ENCODE measurements at regions not wholly inside any gene's neighbourhood (a gene's known extent, or its start where the extent isn't known, plus 50 kb on each side); places are given as distances from the start of the nearest gene placed in this dataset.
"Not testable (repeated sequence)": the region's sequence is repeated elsewhere in the genome, so short reads cannot be mapped to it uniquely, and the experiment has no call there.

DNA sequence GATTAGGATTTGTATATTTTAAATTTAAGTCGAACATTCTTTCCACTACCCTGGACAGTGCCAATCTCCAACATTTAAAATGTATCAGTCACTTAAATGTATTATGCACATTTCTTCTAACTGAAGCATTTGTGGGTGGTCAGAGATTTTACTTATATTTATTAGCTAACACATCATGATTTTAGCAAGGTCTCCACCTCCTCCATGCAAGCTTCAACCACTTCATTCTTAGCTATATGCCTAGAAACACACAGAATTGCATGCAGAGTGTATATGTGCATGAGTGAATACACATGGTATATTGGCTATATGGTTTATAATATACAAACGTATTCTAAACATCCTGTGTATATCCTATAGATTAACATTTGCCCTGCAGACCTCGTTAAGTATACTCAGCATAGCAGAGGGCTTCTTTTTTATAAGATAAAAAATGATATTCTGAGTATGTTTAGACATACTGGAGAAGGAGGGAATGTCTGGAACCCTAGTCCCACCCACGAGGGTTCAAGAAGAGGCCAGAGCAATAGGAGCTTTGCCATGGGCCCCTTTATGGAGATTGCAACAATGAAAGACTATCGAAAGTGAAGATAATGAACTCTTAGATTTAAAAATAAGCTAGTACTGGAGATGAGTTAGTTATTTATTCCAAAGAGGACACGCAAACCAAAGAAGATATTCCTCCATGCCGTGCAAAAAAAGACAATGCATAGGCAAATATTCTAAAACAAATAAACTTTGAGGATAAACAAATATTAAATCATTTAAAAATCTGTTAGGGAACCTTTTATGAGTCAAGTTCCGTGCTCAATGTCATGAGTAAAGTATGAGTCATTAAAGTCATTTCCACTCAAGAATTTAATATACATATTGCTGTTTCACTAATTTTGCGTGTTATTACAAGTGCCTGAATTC, 480.4 kb downstream of the SIPA1L2 start:
- H3K4me1 Mint-ChIP-seq: no peaks in the 10 kb centered on the region
- H3K4me3 Mint-ChIP-seq: no peak overlapping the region
- ATAC-seq (ENCODE audit: low read depth in 2 of 2): no peak
- no peak for DNase-seq
- H3K9me3 Mint-ChIP-seq: no peaks in the 10 kb centered on the region
- H3K36me3 Mint-ChIP-seq: no peaks in the 10 kb centered on the region
- peaks cover 0 to 5% (median 0%) of the 10 kb centered on the region in 3 donors for H3K27me3 Mint-ChIP-seq
- no peak overlapping the region for H3K27ac Mint-ChIP-seq

GRCh38 chr1:232147215-232147614, 482.7 kb downstream of the SIPA1L2 start:
- Mint-ChIP-seq H3K9me3 (no peaks in the 10 kb centered on the region), H3K4me1 (no peaks in the 10 kb centered on the region), H3K4me3 (no peak overlapping the region), H3K36me3 (no peaks in the 10 kb centered on the region), H3K27ac (no peak overlapping the region), H3K27me3 (peaks cover 0 to 5% (median 0%) of the 10 kb centered on the region in 3 donors)
- DNase-seq (no peak), ATAC-seq (ENCODE audit: low read depth in 2 of 2) (no peak)

- Mint-ChIP-seq H3K4me3 (no peak overlapping the region), H3K9me3 (no peaks in the 10 kb centered on the region), H3K4me1 (no peaks in the 10 kb centered on the region), H3K27me3 (peaks cover 0 to 5% (median 0%) of the 10 kb centered on the region in 3 donors), H3K27ac (peak overlapping the region in 1 of 6 donors; percentile 3), H3K36me3 (no peaks in the 10 kb centered on the region)
- DNase-seq (no peak), ATAC-seq (ENCODE audit: low read depth in 2 of 2) (no peak)
Observed at GRCh38 chr1:232146514-232146913, 483.4 kb downstream of the SIPA1L2 start.

DNA sequence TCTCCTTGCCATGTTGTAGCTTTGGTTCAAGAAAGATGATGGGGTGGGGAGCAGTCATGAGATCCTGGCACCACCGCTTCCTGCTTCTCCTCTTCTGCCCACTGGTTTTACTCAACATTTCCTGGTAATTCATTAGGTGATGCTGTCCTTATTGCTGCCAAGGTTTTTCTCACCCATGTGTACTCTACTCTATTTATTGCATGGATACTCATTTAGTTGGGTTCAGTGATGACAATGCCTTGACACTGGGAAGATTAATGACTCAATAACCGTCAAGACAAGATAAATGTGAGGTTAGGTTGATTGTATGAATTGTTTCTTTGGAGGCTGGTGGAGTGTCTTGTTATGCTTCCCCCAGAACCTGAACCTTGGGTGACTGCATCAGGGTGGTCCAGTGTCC, 484.2 kb downstream of the SIPA1L2 start:
- Mint-ChIP-seq H3K36me3 (peaks cover 0 to 4% of the 10 kb centered on the region in 2 donors), H3K27me3 (peaks cover 0 to 5% (median 0%) of the 10 kb centered on the region in 3 donors), H3K4me3 (no peak overlapping the region), H3K27ac (no peak overlapping the region), H3K9me3 (peaks cover 1 to 5% (median 3%) of the 10 kb centered on the region in 7 donors), H3K4me1 (no peaks in the 10 kb centered on the region)
- DNase-seq (no peak), ATAC-seq (ENCODE audit: low read depth in 2 of 2) (no peak)

DNA sequence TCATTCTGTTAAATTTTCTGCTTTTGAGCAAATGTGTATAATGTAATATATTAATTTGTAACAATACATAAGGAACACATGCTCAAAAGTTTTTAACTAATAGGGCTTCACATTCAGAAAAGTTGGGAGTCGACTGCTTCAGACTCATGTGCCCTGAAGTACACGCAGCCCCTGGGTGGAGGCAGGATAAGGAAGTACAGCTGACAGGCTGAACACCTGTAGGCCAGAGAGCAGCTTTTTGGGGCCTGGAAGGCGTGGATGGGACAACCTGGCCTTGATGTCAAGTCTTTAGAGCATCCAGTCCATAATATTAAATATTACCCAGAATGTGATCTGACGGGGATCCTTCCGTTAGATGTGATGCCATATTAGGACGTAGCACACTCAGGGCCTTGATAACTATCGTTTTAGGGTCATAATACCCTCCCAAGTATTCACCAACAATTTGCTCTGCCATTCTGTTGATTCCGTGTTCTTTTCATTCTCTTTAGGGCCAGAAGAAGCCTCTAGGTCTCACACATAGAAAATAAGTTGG, 485.2 kb downstream of the SIPA1L2 start:
- no peak overlapping the region for H3K4me3 Mint-ChIP-seq
- no peak overlapping the region for H3K27ac Mint-ChIP-seq
- H3K36me3 Mint-ChIP-seq: peaks cover 0 to 7% of the 10 kb centered on the region in 2 donors
- H3K4me1 Mint-ChIP-seq: no peaks in the 10 kb centered on the region
- H3K27me3 Mint-ChIP-seq: peaks cover 0 to 5% (median 0%) of the 10 kb centered on the region in 3 donors
- H3K9me3 Mint-ChIP-seq: peaks cover 3 to 14% (median 7%) of the 10 kb centered on the region in 7 donors
- no peak for DNase-seq
- no peak for ATAC-seq (ENCODE audit: low read depth in 2 of 2)

- ATAC-seq (ENCODE audit: low read depth in 2 of 2): no peak
- no peaks in the 10 kb centered on the region for H3K4me1 Mint-ChIP-seq
- H3K4me3 Mint-ChIP-seq: no peak overlapping the region
Observed at GRCh38 chr1:232143315-232143886, 486.5 kb downstream of the SIPA1L2 start.

GRCh38 chr1:232142403-232143314, 487.3 kb downstream of the SIPA1L2 start:
- ATAC-seq (ENCODE audit: low read depth in 2 of 2) (no peak), DNase-seq (no peak)
- Mint-ChIP-seq H3K27me3 (no peaks in the 10 kb centered on the region), H3K4me3 (no peak overlapping the region), H3K27ac (no peak overlapping the region), H3K4me1 (no peaks in the 10 kb centered on the region), H3K36me3 (peaks cover 0 to 7% of the 10 kb centered on the region in 2 donors), H3K9me3 (peaks cover 3 to 14% (median 7%) of the 10 kb centered on the region in 7 donors)

More at GRCh38 chr1:232143315-232143886, 486.5 kb downstream of the SIPA1L2 start:
- DNase-seq: no peak
- Mint-ChIP-seq H3K36me3 (peaks cover 0 to 7% of the 10 kb centered on the region in 2 donors), H3K27me3 (peaks cover 0 to 5% (median 0%) of the 10 kb centered on the region in 3 donors), H3K9me3 (peaks cover 3 to 14% (median 7%) of the 10 kb centered on the region in 7 donors), H3K27ac (peak overlapping the region in 1 of 6 donors; percentile 12)

GRCh38 chr1:232141167-232141448, 488.8 kb downstream of the SIPA1L2 start:
- DNase-seq; H3K27ac Mint-ChIP-seq; H3K36me3 Mint-ChIP-seq; H3K4me3 Mint-ChIP-seq; H3K27me3 Mint-ChIP-seq; H3K4me1 Mint-ChIP-seq; ATAC-seq (ENCODE audit: low read depth in 2 of 2): not testable (repeated sequence)
- peaks cover 3 to 14% (median 7%) of the 10 kb centered on the region in 7 donors for H3K9me3 Mint-ChIP-seq

- Mint-ChIP-seq H3K9me3 (peaks cover 5 to 14% (median 7%) of the 10 kb centered on the region in 7 donors), H3K4me1 (no peaks in the 10 kb centered on the region), H3K27ac (no peak overlapping the region), H3K36me3 (peaks cover 0 to 7% of the 10 kb centered on the region in 2 donors), H3K4me3 (no peak overlapping the region), H3K27me3 (no peaks in the 10 kb centered on the region)
- DNase-seq (no peak), ATAC-seq (ENCODE audit: low read depth in 2 of 2) (no peak)
Observed at GRCh38 chr1:232140419-232141166, 489.3 kb downstream of the SIPA1L2 start.

DNA sequence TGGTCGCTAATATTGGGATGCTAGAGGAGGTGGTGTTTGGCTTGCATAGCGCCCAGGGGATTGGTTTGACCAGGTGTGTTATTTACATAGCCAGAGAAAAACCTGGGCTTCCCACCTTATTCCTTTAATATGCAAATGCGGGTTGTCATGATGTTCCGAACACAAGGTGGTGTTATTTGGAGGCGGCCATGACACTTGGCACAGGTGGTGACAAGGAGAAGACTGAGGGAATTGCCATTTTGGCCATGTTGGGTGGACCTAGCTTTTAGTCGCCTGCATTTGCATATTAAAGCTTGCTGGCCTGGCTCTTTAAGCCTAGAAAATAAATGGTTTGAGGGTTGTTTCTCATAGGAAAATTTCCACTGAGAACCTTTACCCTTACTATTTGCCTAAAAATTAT, 490.5 kb downstream of the SIPA1L2 start:
- Mint-ChIP-seq H3K36me3 (peaks cover 0 to 7% of the 10 kb centered on the region in 2 donors), H3K4me1 (no peaks in the 10 kb centered on the region), H3K27me3 (no peaks in the 10 kb centered on the region), H3K9me3 (peaks cover 5 to 14% (median 7%) of the 10 kb centered on the region in 7 donors), H3K4me3 (no peak overlapping the region), H3K27ac (no peak overlapping the region)
- ATAC-seq (ENCODE audit: low read depth in 2 of 2) (no peak), DNase-seq (no peak)

DNA sequence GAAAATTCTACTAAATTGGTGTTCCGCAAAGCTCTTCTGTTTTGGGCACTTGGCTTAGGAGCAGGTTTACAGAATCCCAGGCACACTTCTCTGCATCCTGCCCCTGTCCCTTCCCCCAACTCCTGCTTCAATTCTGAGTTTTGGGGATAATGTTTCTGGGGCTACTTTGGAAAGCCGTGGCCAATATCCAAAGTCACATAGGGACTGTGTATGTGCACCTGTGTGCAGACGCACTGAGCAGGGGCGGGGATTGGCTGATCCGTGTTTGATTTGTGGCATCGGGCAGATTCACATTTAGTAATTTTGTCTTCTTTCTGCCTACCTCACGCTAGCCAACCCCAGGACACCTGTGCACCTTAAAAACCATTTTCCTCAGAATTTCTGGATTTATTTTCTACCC, 491.9 kb downstream of the SIPA1L2 start:
- no peak for ATAC-seq (ENCODE audit: low read depth in 2 of 2)
- no peak overlapping the region for H3K27ac Mint-ChIP-seq

DNA sequence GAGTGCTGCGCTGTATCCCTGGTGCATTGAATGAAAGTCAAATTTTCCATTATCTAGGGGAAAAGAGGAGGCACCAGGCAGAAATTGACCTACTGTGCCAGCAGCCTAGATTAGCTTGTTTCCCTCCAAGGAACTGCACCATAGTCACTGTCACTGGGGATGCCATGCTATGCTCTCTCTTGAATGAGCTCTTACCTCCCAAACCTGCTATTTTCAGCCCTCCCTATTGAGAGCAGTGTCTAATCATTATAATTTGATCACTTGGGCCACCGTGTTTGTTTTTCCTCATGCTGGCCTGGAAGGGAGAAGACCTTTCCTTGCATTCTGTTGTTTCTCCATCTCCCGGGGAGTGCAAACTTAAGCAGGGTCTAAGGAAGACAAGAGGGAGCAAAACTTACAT, 492.9 kb downstream of the SIPA1L2 start:
- Mint-ChIP-seq H3K4me3 (no peak overlapping the region), H3K27ac (peak overlapping the region in 1 of 6 donors; percentile 72), H3K27me3 (no peaks in the 10 kb centered on the region), H3K9me3 (peaks cover 5 to 14% (median 7%) of the 10 kb centered on the region in 7 donors), H3K36me3 (peaks cover 0 to 7% of the 10 kb centered on the region in 2 donors), H3K4me1 (no peaks in the 10 kb centered on the region)
- ATAC-seq (ENCODE audit: low read depth in 2 of 2) (no peak), DNase-seq (no peak)

More for the DNA sequence above, 491.9 kb downstream of the SIPA1L2 start:
- Mint-ChIP-seq H3K4me1 (no peaks in the 10 kb centered on the region), H3K4me3 (no peak overlapping the region), H3K9me3 (peaks cover 5 to 14% (median 7%) of the 10 kb centered on the region in 7 donors), H3K27me3 (no peaks in the 10 kb centered on the region), H3K36me3 (peaks cover 0 to 7% of the 10 kb centered on the region in 2 donors)
- DNase-seq: no peak

Data from naive B cell (primary cell).